ENCODE measurements at regions not wholly inside any gene's neighbourhood (a gene's known extent, or its start where the extent isn't known, plus 50 kb on each side); places are given as distances from the start of the nearest gene placed in this dataset.

GRCh38 chr12:127621366-127621765, 645.6 kb upstream of the TMEM132C start:
- no CpG with 5 or more reads among the region's 9 CpGs for WGBS (ENCODE audit: extremely low coverage, insufficient read length, low lambda C conversion rate)
- no peaks in the 10 kb centered on the region for H3K79me1 ChIP-seq (ENCODE audit: insufficient read depth, low read depth, low read length, poor library complexity, severe bottlenecking)
- Mint-ChIP-seq H3K36me3 (ENCODE audit: insufficient read depth in 1 of 3, low read depth in 3 of 3) (no peaks in the 10 kb centered on the region), H3K27ac (peak overlapping the region in 1 of 3 experiments; percentile 60; a peak in 2 of 7 replicates), H3K4me3 (no peak overlapping the region), H3K4me1 (peaks cover 36 to 41% of the 10 kb centered on the region in 2 experiments), H3K27me3 (ENCODE audit: low read depth) (no peaks in the 10 kb centered on the region), H3K9me3 (peaks cover 0 to 3% of the 10 kb centered on the region in 2 experiments; a peak in 1 of 5 replicates)
- no peak for DNase-seq
- no peak overlapping the region for H4K91ac ChIP-seq (ENCODE audit: insufficient read length, low read depth, low read length)
- no peak overlapping the region for H2AK5ac ChIP-seq (ENCODE audit: insufficient read length, low read length)
- TF ChIP-seq CTCF (conservative IDR thresholded peaks at IDR 0.05), result no peak
- no peaks in the 10 kb centered on the region for H3K27me3 ChIP-seq (ENCODE audit: insufficient read depth, low read length)
- H3K4ac ChIP-seq (ENCODE audit: low read depth, low read length), result no peak overlapping the region
- H2BK20ac ChIP-seq (ENCODE audit: low read depth, low read length, poor library complexity, severe bottlenecking), result no peak overlapping the region
- H3K18ac ChIP-seq (ENCODE audit: insufficient read length, low read depth, low read length), result no peak overlapping the region
- no peak overlapping the region for H3K9ac ChIP-seq (ENCODE audit: extremely low read depth, insufficient read length, low read length)
- H2BK120ac ChIP-seq (ENCODE audit: low read depth, low read length, poor library complexity, severe bottlenecking), result no peak overlapping the region
- no peaks in the 10 kb centered on the region for H3K23me2 ChIP-seq (ENCODE audit: insufficient read length, low read depth, low read length, poor library complexity, severe bottlenecking)
- H3T11ph ChIP-seq (ENCODE audit: low read length), result no peak overlapping the region
- H3K56ac ChIP-seq (ENCODE audit: insufficient read length, low read depth, low read length), result no peak overlapping the region
- H2BK12ac ChIP-seq (ENCODE audit: insufficient read length, low read depth, low read length), result no peak overlapping the region
- no peak overlapping the region for H2AFZ ChIP-seq (ENCODE audit: low read length)
- H4K8ac ChIP-seq (replicated peaks; ENCODE audit: insufficient read length, low read depth, low read length), result no peak overlapping the region
- no peak overlapping the region for H3K23ac ChIP-seq (ENCODE audit: insufficient read length, low read depth, low read length)
- no peak overlapping the region for H3K4me2 ChIP-seq (ENCODE audit: insufficient read depth, insufficient read length, low read length)
- no peak overlapping the region for H2BK5ac ChIP-seq (ENCODE audit: insufficient read length, low read length)
- no peak overlapping the region for H2BK15ac ChIP-seq (ENCODE audit: low read depth, low read length)
- no peak overlapping the region for H4K5ac ChIP-seq (ENCODE audit: insufficient read length, low read depth, low read length)
- H3K9me3 ChIP-seq (ENCODE audit: control insufficient read depth, low read depth, low read length), result no peaks in the 10 kb centered on the region
- H4K20me1 ChIP-seq (ENCODE audit: control insufficient read depth, insufficient read depth, insufficient read length), result no peaks in the 10 kb centered on the region
- peaks cover 6% of the 10 kb centered on the region; the same call in 1 of the 2 replicates for H3K4me1 ChIP-seq (ENCODE audit: insufficient read depth, low read length)
- H3K14ac ChIP-seq (ENCODE audit: insufficient read depth, low read length), result no peak overlapping the region
- no peaks in the 10 kb centered on the region for H3K79me2 ChIP-seq (ENCODE audit: insufficient read depth, low read length)
- no peak overlapping the region for H3K27ac ChIP-seq (ENCODE audit: insufficient read length, low read depth, low read length)

Measured in H9 (cell line).